Transverse colon (tissue), 3 donors: ENCODE measurements at regions not wholly inside any gene's neighbourhood (a gene's known extent, or its start where the extent isn't known, plus 50 kb on each side); places are given as distances from the start of the nearest gene placed in this dataset.

Experiments used
- CTCF ChIP-seq, 5 experiments: fragments of 200-600 bp in 3 of 5; fragments of 450-650 bp in 2 of 5; sonication (generic) in 3 of 5; IDR thresholded peaks; 1 replicate in 2 of 5; 2 replicates in 3 of 5; pipeline ENCODE4 v1.5.1; 2016 to 2017; ENCODE audit warnings: antibody characterized with exemption in 5 of 5, inconsistent platforms in 3 of 5, mild to moderate bottlenecking in 2 of 5, moderate library complexity in 1 of 5
- POLR2A ChIP-seq: fragments of 450-650 bp; IDR thresholded peaks from one replicate; pipeline ENCODE4 v1.6.1; 2016; ENCODE audit warnings: antibody characterized with exemption, mild to moderate bottlenecking, moderate library complexity

- no peak for TF ChIP-seq CTCF (IDR thresholded peaks at IDR 0.05)
- TF ChIP-seq POLR2A: no peak
These were observed 180.0 kb upstream of the C11orf58 start for GRCh38 chr11:16558494-16558893.
